ENCODE measurements at regions not wholly inside any gene's neighbourhood (a gene's known extent, or its start where the extent isn't known, plus 50 kb on each side); places are given as distances from the start of the nearest gene placed in this dataset.

- TF ChIP-seq CTCF (conservative IDR thresholded peaks at IDR 0.05 in 1 of 2, IDR thresholded peaks at IDR 0.05 in 1 of 2; ENCODE audit: extremely low read depth in 1 of 2, insufficient read depth in 1 of 2, low read depth in 1 of 2, low read length in 2 of 2) = no peak
- TF ChIP-seq EZH2 (IDR thresholded peaks at IDR 0.05; ENCODE audit: borderline replicate concordance, low read length) = no peak
Observed at GRCh38 chr3:106675451-106675850, 701.8 kb upstream of the CCDC54 start.

Measured in mammary epithelial cell (primary cell).